HK-2 (cell line): ENCODE measurements at regions not wholly inside any gene's neighbourhood (a gene's known extent, or its start where the extent isn't known, plus 50 kb on each side); places are given as distances from the start of the nearest gene placed in this dataset.
A peak's percentile ranks its signal among the peaks of the same experiment; 100 is the strongest.
"Not testable (repeated sequence)": the region's sequence is repeated elsewhere in the genome, so short reads cannot be mapped to it uniquely, and the experiment has no call there.

ENCODE experiments used
- DNase-seq: peaks from one replicate; pipeline ENCODE4 v3.0.0-alpha.2; 2018; ENCODE audit not compliant: unreplicated experiment

DNA sequence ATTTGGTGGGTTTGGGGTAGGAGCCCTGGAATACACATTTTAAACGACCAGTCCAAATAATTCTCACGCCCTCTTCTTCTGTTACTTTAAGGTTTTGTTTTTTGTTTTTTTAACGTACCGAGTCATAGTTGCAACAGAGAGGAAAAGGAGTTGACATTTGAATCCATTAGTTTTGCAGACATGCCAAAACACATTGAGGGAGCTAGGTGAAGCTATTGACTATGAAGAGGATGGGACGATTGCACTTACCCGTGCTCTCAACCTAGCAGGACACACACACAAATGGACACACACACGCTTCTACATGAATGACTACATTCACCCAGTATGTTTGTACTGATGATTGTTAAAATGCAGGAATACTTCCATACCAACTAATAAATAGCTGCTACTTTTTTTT, 54.3 kb upstream of the CIT start:
- no peak for DNase-seq

DNA sequence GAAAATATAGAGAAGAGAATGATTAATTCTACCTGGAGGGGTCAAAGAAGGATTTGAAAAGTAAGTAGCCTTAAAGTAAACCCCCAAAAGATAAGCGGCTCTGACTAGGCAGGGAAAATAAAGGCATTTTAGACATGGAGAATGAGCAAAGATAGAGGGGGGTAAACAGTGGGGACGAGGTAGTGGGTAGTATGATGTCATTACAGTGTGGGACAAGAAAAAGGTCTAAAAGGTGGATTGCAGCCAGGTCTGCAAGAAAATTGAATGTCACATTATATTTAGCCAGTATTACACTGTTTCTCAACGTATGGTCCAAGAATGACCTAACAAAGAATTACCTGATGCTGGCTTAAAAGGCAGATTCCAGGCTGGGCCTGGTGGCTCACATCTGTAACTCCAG, 55.8 kb upstream of the CIT start:
- DNase-seq = no peak

- DNase-seq = not testable (repeated sequence)
Measured at GRCh38 chr12:119934780-119935179, 54.3 kb upstream of the BICDL1 start.

GRCh38 chr12:119936705-119937311, 52.2 kb upstream of the BICDL1 start:
- DNase-seq = no peak

- peak; percentile 59 for DNase-seq
Measured at GRCh38 chr12:119938049-119938667, 50.9 kb upstream of the BICDL1 start.
